ENCODE measurements at regions not wholly inside any gene's neighbourhood (a gene's known extent, or its start where the extent isn't known, plus 50 kb on each side); places are given as distances from the start of the nearest gene placed in this dataset.
A peak's percentile ranks its signal among the peaks of the same experiment; 100 is the strongest.

DNA sequence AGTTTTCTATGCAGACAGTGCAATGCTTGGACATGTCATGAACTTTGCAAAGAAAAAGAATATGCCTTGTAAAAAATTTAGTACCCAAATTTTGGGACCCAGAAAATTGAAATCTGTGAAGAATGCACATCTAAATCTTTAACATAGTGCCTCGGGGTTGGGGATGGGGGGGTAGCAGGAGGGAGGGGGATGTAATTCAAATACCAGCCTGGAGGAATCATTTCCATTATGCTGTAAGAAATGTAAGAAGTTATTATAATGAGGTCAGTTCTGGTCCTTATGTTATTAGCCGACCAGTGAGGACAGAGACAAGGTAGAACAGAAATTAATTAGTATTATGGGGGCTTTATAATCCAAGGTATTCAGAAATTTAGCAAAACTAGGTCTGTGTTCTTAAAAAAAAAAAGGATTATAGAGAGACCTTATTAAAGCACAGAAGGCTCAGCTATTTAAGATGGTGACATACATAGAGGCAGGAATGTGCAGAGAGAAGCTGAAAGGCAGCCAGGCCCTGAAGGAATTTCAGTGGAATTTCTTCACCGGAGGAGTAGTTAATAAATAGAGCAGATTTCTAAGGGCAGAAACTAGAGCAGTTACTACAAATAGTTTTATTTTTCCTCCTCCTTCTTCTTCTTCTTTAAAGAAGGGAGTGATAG lies 89.0 kb upstream of the RBMS1 start:
- Histone ChIP-seq H2AFZ (ENCODE audit: low read length) (peak overlapping the region; percentile 47; the same call in 1 of the 2 replicates), H3K27me3 (ENCODE audit: insufficient read depth, low read length, poor library complexity, severe bottlenecking) (no peaks in the 10 kb centered on the region), H3K4me2 (ENCODE audit: low read depth, low read length, poor library complexity, severe bottlenecking) (no peak overlapping the region), H3K9ac (ENCODE audit: low read depth, low read length, poor library complexity, severe bottlenecking) (no peak overlapping the region), H3K9me3 (ENCODE audit: insufficient read depth, low read depth, low read length) (no peaks in the 10 kb centered on the region), H3K4me1 (ENCODE audit: insufficient read depth, low read length, poor library complexity, severe bottlenecking) (peaks cover 11% of the 10 kb centered on the region), H4K20me1 (ENCODE audit: insufficient read depth, low read length, poor library complexity, severe bottlenecking) (no peaks in the 10 kb centered on the region), H3K4me3 (ENCODE audit: low read length, poor library complexity, severe bottlenecking) (no peak overlapping the region), H3K79me2 (ENCODE audit: insufficient read depth, low read length) (no peaks in the 10 kb centered on the region), H3F3A (ENCODE audit: low read depth) (no peaks in the 10 kb centered on the region), H3K36me3 (ENCODE audit: insufficient read depth, low read length) (no peaks in the 10 kb centered on the region), H3K9me2 (replicated peaks; ENCODE audit: low read depth, low read length) (no peaks in the 10 kb centered on the region)
- no peak for TF ChIP-seq CTCF (conservative IDR thresholded peaks at IDR 0.05; ENCODE audit: low read length)
- TF ChIP-seq EZH2phosphoT487 (IDR thresholded peaks at IDR 0.05; ENCODE audit: borderline replicate concordance): no peak

DNA sequence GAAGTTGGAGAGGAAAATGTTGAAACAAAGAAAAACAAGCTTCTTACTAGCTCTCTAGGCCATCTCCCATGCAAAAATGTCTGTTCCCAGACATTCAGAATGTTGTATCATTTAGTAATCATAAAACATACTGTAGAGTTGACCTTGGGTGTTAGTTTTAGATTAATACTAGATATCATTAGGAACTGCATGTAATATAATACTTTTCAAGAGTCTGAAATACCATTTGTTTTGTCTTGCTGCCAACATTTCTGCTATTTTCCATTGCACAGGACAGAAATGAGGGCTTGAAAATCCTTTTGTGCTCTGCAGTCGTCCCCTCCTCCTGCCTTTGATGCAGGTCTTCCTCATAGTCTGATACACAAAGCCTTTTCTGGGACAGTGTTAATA lies 89.5 kb upstream of the RBMS1 start:
- Histone ChIP-seq H2AFZ (ENCODE audit: low read length) (peak overlapping the region; percentile 47; the same call in 1 of the 2 replicates), H3K4me1 (ENCODE audit: insufficient read depth, low read length, poor library complexity, severe bottlenecking) (peaks cover 11% of the 10 kb centered on the region)
- TF ChIP-seq CTCF (conservative IDR thresholded peaks at IDR 0.05; ENCODE audit: low read length) (no peak), EZH2phosphoT487 (IDR thresholded peaks at IDR 0.05; ENCODE audit: borderline replicate concordance) (no peak)

GRCh38 chr2:160583813-160584537 lies 90.4 kb upstream of the RBMS1 start:
- Histone ChIP-seq H3K4me1 (ENCODE audit: insufficient read depth, low read length, poor library complexity, severe bottlenecking) (peaks cover 11% of the 10 kb centered on the region), H3K27me3 (ENCODE audit: insufficient read depth, low read length, poor library complexity, severe bottlenecking) (no peaks in the 10 kb centered on the region), H3K4me3 (ENCODE audit: low read length, poor library complexity, severe bottlenecking) (no peak overlapping the region), H2AFZ (ENCODE audit: low read length) (peak overlapping the region; percentile 27; the same call in 1 of the 2 replicates), H3K9me2 (replicated peaks; ENCODE audit: low read depth, low read length) (no peaks in the 10 kb centered on the region), H4K20me1 (ENCODE audit: insufficient read depth, low read length, poor library complexity, severe bottlenecking) (no peaks in the 10 kb centered on the region), H3K4me2 (ENCODE audit: low read depth, low read length, poor library complexity, severe bottlenecking) (no peak overlapping the region), H3K9me3 (ENCODE audit: insufficient read depth, low read depth, low read length) (no peaks in the 10 kb centered on the region), H3K9ac (ENCODE audit: low read depth, low read length, poor library complexity, severe bottlenecking) (no peak overlapping the region), H3K36me3 (ENCODE audit: insufficient read depth, low read length) (no peaks in the 10 kb centered on the region), H3F3A (ENCODE audit: low read depth) (no peaks in the 10 kb centered on the region), H3K79me2 (ENCODE audit: insufficient read depth, low read length) (no peaks in the 10 kb centered on the region)
- TF ChIP-seq EZH2phosphoT487 (IDR thresholded peaks at IDR 0.05; ENCODE audit: borderline replicate concordance) (no peak), CTCF (conservative IDR thresholded peaks at IDR 0.05; ENCODE audit: low read length) (no peak; the same call in 1 of the 2 replicates)

More for the DNA sequence above, 89.5 kb upstream of the RBMS1 start:
- Histone ChIP-seq H3K79me2 (ENCODE audit: insufficient read depth, low read length) (no peaks in the 10 kb centered on the region), H3K27me3 (ENCODE audit: insufficient read depth, low read length, poor library complexity, severe bottlenecking) (no peaks in the 10 kb centered on the region), H3K4me3 (ENCODE audit: low read length, poor library complexity, severe bottlenecking) (no peak overlapping the region), H3K36me3 (ENCODE audit: insufficient read depth, low read length) (no peaks in the 10 kb centered on the region), H3K9me3 (ENCODE audit: insufficient read depth, low read depth, low read length) (no peaks in the 10 kb centered on the region), H3K4me2 (ENCODE audit: low read depth, low read length, poor library complexity, severe bottlenecking) (no peak overlapping the region), H3F3A (ENCODE audit: low read depth) (no peaks in the 10 kb centered on the region), H3K9ac (ENCODE audit: low read depth, low read length, poor library complexity, severe bottlenecking) (no peak overlapping the region), H3K9me2 (replicated peaks; ENCODE audit: low read depth, low read length) (no peaks in the 10 kb centered on the region), H4K20me1 (ENCODE audit: insufficient read depth, low read length, poor library complexity, severe bottlenecking) (no peaks in the 10 kb centered on the region)

Data from Loucy (cell line).